A549 (cell line): ENCODE measurements at regions not wholly inside any gene's neighbourhood (a gene's known extent, or its start where the extent isn't known, plus 50 kb on each side); places are given as distances from the start of the nearest gene placed in this dataset.

Source experiments
- E2F6 ChIP-seq: IDR thresholded peaks from 2 replicates; pipeline ENCODE4 v1.6.1; 2012; ENCODE audit warnings: low read depth, borderline replicate concordance
- MAZ ChIP-seq: fragments of 150-350 bp; IDR thresholded peaks from 2 replicates; pipeline ENCODE4 v1.6.1; 2014; ENCODE audit warnings: antibody characterized with exemption, low read depth, low read length, borderline replicate concordance
- RAD21 ChIP-seq, 2 experiments: fragments of >200 bp in 1 of 2; sonication (Bioruptor Twin) in 1 of 2; formaldehyde crosslinking in 1 of 2; IDR thresholded peaks in 1 of 2; conservative IDR thresholded peaks in 1 of 2; 2 replicates in 1 of 2; 3 replicates in 1 of 2; pipeline ENCODE4 v1.6.1; 2012 to 2018; ENCODE audit warnings: inconsistent platforms in 1 of 2
- RARB ChIP-seq: fragments of 250-450 bp; sonication (Bioruptor Pico); IDR thresholded peaks from 2 replicates; pipeline ENCODE4 v1.8.0; 2021; ENCODE audit warnings: mild to moderate bottlenecking, moderate library complexity
- TF ChIP-seq, protein P1 (sequence below): fragments of >200 bp; sonication (Bioruptor Twin); formaldehyde crosslinking; IDR thresholded peaks from 3 replicates; pipeline ENCODE4 v1.5.1; 2016

DNA sequence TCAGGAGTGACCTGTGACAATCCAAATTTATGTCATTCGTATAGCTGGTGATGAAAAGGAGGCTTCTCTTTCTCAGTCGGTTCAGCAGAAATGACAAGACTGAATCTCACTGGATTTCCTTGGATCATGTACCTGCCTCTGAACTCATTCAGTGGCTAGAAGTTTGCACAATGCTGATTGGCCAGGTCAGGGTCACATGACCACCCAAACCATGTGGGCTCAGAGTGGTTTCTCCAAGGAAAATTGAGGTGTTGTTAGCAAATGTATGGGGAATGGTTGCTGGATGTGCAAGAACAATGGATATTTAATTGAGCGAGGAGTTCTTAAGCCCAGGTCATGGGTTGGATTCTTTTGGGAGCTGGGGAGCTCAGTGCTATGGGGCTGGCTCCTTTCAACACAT is 227.5 kb downstream of the AACS start:
- TF ChIP-seq RAD21 (conservative IDR thresholded peaks at IDR 0.05 in 1 of 2, IDR thresholded peaks at IDR 0.05 in 1 of 2) (no peak), MAZ (no peak), RARB (CRISPR knock-in tag) (no peak), E2F6 (no peak)
- TF ChIP-seq, protein P1, sequence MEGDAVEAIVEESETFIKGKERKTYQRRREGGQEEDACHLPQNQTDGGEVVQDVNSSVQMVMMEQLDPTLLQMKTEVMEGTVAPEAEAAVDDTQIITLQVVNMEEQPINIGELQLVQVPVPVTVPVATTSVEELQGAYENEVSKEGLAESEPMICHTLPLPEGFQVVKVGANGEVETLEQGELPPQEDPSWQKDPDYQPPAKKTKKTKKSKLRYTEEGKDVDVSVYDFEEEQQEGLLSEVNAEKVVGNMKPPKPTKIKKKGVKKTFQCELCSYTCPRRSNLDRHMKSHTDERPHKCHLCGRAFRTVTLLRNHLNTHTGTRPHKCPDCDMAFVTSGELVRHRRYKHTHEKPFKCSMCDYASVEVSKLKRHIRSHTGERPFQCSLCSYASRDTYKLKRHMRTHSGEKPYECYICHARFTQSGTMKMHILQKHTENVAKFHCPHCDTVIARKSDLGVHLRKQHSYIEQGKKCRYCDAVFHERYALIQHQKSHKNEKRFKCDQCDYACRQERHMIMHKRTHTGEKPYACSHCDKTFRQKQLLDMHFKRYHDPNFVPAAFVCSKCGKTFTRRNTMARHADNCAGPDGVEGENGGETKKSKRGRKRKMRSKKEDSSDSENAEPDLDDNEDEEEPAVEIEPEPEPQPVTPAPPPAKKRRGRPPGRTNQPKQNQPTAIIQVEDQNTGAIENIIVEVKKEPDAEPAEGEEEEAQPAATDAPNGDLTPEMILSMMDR = no peak
